GM19324 (cell line): ENCODE measurements at regions not wholly inside any gene's neighbourhood (a gene's known extent, or its start where the extent isn't known, plus 50 kb on each side); places are given as distances from the start of the nearest gene placed in this dataset.
"Not testable (repeated sequence)": the region's sequence is repeated elsewhere in the genome, so short reads cannot be mapped to it uniquely, and the experiment has no call there.

Source experiments
- ATAC-seq: cut with Tn5 transposase; IDR thresholded peaks from one replicate; pipeline ENCODE4 v1.9.1; 2021; ENCODE audit warnings: mild to moderate bottlenecking, moderate library complexity; ENCODE audit not compliant: unreplicated experiment, low FRiP score

DNA sequence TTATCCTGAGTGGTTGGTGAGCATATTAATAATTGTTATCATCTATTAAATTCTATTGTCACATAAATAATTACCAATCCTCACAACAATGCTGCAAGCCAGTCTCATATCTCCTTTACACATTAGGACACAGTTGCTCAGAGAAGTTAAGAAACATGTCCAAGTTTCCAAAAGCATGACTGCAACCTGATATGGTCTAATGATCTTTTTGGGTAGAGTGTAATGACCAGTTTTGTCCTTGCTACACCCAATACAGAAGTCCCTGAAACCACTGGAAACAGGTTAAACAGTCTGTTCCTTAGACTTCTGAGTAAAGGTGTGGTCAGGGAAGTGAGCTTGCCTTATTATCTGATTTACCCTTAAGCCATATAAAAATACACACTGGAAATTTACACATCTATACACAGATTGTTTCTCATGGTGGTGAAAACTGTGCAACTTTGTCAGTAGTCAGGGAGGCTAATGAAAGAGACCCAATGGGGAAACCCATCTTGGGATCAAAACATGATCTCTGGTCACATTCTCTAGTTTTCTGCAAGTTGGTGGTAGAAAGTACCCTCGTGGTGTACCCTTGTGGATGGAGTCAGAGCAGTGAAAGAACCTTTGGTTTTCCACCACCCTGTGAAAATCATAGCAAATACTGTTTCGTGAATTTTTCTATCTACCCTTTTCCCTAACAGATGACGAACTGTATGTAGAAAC lies 146.0 kb upstream of the KLF12 start:
- ATAC-seq = no peak

DNA sequence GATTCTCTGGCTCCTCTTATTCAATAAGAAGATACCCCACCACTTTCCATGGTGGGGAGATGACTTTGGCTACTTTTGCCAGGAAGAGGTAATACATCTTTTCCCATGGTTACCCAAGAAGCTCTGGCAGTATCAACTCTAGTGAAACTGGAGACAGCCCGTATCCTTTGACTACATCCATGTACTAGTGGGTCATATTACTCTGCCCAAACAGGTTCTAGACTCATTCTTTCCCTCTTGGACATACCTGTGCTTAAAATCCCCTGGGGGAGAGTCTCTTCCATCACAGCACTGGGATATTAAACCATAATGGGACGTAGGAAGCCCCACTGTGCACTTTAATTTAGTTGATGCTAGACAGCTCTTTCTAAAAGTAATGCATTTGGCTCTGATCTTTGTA lies 144.7 kb upstream of the KLF12 start:
- no peak for ATAC-seq

DNA sequence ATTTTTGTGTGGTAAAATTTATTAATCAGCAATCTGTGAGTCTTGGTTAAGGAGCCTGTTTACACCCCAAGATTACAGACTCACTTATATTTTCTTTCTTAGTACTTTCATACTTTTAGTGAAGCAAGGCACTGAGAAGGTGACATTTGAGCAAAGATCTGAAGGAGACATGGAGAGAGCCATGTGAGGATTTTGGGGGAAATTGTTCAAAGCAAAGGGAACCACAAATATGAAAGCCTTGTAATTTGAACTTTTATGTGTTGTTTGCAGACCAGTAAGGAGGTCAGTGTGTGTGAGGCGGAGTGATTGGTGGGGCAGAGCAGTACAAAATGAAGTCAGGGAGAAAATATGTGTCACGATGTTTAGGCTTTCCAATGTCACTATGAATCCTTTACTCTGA lies 140.7 kb upstream of the KLF12 start:
- no peak for ATAC-seq

DNA sequence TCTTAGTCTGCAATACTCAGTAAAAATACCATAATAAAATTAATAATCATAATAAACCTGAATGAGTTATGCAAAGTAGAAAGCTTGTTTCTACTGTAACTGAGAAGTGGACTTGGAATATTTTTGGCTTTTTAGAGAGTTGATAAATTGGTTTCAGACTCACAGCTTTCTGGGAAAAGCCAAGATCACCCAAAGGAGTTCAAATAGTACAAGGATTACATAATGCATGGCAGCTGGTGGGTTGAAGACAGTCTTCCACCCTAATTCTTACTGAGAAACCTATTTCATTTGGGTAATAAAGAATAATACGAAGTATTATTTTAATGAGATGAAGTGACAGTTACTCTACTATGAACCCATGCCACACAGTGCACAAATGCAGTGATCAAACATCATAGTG lies 139.4 kb upstream of the KLF12 start:
- ATAC-seq = no peak

DNA sequence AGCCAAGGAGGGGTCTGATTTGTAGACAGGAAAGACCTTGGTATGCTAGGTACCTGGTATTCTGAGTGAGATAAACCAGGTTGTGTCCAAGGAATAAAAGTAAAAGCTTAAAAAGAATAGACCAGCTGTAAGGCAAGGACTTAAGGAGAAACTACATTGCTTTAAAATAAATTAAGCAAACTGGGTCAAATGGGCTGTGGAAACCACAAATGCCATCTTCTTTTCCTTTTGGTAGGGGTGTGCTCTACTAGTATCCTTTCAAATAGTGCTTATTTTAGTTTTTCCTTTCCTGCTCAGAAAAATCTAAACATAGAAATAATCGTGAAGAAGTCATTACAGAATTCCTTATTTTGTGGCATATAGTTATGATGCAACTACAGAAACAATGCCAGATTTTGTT lies 138.6 kb upstream of the KLF12 start:
- no peak for ATAC-seq

DNA sequence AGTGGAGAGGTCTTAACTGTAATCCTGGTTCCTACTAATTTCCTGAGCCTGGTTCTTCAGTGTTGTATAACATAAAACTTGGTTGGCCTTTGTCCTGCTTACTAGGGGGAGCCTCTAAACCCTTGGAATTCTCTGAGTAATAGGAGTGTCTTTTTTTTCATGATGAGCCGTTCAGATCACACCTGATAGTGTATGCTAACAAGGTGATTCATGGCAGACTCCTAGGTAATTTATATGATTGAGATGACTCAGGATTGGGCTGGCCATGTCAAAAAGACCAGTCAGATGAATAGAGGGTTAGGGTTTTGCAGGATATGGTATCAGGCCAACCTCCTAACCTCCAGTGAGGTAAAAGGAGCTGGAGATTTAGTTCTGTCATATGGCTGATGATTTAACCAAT lies 135.8 kb upstream of the KLF12 start:
- ATAC-seq = no peak

DNA sequence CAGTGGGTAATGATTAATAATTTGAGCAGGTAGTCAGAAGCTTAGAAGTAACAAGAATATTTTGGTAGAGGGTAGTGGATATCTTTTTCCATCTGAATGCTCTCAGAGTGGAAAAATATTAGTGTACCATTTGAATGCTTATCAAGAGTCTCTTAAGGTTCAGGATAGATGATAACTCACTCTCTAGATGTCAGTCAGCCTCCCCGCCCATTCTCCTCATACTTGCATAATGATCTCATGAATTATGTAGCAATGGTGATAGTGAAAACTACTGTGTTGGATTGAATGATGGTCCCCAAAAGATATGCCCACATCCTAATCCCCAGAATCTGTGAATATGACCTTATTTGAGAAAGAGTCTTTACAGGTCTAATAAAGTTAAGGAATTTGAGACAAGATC lies 132.7 kb upstream of the KLF12 start:
- ATAC-seq = no peak

DNA sequence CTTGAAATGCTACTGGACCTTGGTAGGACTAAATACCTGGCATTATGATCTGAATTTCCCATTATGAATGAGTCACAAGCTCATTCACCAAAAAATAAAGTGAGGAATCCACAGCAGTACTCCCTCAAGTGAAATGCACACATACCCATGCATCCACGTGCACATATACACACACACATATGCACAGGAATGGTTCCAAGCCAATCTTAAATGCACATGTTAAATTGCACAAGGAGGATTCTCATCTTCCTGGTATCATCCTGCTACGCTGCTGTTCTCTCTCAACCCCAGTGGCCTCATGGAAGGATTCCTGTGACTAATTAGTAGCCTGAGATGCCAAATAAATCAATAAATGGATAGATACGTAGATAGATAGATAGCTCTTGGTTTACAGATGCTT lies 132.1 kb upstream of the KLF12 start:
- no peak for ATAC-seq

DNA sequence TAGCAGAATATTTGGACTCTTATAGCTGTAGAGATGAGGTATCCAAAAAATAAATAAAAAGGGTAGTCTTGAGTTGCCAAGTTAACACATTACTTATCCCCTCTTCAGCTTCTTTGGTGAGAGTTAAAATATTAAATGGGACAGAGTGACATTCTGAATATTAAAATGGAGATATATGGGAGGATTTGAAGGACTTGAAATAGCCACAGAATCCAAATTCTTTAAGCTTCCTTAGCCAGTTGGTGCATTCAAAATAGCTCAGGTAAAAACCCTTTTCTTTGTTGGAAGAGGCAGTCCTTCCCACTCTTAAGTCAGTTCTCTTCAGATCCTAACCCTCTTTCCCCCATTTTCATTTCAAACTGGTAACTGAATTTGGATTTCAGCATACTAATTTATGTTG lies 130.1 kb upstream of the KLF12 start:
- ATAC-seq = no peak

DNA sequence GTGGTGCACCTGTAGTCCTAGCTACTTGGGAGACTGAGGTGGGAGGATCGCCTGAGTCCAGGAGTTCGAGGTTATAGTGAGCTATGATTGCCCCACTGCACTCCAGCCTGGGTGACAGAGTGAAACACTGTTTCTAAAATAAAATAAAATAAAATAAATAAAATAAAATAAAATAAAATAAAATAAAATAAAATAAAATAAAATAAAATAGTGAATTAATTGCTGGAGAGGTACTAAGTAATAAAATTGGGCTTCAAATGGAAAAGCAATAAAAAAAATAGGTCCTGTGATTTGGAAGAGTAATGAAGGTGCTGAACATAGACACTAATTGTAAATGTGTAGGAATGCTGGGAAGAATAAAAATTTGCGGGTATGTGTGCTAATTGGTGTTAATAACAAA lies 126.2 kb upstream of the KLF12 start:
- not testable (repeated sequence) for ATAC-seq

DNA sequence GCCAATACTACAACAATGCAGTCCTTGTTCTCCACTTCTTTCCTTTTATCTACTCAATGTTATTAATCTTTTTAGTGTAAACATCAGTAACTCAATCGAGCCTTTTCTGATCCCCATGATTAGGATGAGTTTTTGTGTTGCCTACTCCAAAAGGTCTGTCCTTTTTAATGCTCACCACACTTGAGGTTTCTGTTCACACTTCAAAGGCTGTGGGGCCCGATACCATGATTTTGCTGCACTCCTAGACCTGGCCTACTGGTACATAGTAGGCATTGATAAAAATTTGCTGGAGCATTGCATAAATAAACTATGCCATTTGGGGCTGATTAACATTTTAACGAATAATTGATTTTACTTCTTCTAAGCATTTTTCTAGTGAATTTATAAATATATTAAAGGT lies 125.4 kb upstream of the KLF12 start:
- ATAC-seq = no peak

DNA sequence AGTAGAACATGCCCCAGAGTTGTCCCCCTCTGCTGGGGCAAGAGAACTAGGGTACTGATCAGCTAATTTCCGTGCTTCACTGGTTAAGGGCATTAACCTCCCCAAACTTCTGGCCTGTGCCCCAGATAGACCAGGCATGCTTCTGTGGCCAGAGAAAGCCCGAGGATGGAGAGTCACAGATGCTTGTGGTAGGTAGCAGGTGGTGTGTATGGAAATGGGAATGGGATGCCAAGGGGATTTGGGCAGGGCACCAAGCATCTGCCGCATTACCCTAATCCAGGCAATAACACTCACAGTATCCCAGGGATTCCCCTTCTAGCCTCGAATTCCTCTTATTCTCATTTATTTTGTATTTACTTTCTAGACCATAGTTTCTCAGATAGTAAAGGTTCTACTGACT lies 124.8 kb upstream of the KLF12 start:
- ATAC-seq = no peak

DNA sequence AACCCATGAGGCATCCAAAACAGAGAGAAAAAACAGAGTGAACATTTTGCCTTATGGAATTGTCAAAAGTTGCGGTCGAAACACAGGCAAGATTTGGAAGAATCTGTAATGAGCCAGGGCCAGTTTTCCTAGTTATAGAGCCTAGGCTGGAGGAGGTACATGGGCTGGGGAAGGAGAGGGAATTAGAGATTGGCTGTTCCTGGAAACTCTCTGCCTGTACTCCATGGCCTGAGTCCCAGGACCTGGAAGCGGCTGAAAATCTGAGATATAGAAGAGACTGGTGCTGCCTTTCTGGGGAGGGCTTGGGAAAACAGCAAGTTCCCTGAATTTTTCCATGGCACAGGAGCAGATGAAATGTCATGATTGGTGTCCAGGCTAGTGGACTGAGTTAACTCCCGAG lies 122.8 kb upstream of the KLF12 start:
- no peak for ATAC-seq

DNA sequence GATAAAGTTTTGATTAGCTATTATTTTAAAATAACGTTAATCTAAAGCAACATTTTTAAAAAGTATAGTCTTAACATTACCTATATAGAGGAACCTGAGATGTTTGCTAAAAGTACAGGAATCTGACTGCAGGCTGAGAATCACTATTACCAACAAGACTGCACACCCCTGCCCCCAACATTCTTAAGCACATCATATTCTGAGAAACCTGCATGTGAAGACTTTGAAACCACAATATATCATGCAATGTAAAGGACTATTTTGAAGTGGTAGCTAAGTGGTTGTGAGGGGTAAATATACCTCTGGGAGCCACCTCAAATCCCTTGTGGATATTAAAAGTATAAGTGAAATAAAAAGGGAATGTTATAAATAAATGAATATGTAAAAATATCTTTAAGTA lies 119.0 kb upstream of the KLF12 start:
- ATAC-seq = no peak

DNA sequence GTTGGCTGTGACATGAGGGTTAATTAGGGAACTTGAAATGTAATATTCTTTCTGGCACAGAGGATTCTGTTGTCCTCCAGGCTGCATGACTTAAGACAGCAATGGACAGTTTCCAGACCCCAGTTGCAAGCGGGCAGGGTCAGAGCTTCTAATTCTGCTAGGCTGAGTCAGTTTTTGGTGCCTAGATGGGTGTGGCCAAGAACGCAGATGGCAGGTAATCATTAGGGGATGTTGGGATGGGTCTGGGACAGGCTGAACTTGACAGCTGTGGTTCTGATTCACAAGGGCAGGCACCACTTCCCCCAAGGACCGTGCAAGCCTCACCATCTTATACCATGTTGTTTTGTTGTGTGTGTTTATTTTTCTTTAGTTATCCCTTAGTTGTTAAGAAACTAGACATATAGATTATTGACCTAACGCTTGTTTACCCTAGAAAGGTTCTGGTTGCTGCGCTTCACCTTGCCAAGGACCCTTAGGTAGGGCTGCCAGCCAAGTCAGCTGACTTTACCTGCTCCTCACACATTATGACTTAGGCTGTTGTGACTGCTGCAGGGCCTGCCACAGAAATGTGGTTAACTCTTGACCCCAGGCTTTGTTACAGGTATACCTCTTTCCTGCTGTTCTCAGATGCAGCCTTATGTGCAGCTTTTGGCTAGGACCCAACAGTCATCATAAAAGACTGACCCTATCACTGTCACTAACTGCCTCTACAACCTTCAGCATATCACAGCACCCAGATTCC lies 117.7 kb upstream of the KLF12 start:
- no peak for ATAC-seq

DNA sequence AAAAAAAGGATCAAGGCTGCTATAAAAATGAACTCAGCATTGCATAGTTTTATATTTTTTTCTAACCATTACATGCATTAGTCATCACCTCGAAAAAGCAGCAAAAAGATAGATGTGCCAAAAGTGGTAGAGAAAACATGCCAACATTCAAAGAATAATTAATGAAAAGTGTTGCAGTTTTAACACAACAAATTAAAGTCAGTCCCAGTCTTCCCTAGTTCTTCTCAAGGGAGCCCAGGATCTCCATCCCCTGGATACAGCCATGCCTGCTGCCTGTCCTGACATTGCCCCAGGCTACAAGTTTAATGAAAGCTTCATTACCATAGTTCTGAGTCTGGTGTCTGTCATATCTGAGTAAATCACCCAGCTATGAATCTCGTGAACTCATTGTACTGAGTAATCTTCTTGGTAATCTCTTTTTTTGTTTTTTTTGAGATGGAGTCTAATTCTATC lies 116.6 kb upstream of the KLF12 start:
- ATAC-seq = no peak

DNA sequence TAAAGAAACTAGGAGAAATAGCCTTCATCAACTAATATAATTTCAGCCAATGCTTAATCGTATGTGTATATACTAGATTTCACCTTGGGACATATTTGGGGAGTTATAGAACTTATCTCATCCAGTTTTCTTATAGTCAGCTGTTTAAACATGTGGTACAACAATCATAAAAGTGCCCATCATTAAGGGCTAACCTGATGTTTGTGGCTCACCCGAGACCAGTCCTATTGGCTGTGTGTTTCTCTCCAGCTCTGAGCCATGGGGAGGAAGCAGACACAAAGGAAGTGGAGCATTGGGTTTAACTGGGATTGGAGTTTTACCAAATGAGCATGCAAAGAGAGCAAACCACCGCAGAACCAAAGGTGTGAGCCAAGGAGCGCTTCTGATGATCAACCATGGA lies 114.3 kb upstream of the KLF12 start:
- no peak for ATAC-seq

DNA sequence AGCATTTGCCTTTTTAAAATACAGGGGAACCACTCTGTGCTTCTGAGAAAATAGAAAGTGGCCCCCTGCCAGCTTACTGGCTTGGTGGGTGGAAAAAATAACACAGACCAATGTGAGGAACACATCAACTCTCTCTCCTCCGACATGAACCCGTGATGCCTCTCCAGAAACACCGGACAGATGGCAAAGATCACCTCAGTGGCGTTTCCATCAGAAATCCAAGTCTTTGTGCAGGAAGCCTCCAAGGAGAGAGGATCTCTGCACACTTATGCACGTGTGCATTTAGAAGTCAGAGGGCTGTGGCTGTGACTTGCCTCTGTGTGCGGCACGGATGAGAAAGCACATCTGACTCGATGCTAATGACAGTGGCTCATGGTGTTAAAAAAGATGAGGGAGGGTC lies 112.3 kb upstream of the KLF12 start:
- no peak for ATAC-seq

DNA sequence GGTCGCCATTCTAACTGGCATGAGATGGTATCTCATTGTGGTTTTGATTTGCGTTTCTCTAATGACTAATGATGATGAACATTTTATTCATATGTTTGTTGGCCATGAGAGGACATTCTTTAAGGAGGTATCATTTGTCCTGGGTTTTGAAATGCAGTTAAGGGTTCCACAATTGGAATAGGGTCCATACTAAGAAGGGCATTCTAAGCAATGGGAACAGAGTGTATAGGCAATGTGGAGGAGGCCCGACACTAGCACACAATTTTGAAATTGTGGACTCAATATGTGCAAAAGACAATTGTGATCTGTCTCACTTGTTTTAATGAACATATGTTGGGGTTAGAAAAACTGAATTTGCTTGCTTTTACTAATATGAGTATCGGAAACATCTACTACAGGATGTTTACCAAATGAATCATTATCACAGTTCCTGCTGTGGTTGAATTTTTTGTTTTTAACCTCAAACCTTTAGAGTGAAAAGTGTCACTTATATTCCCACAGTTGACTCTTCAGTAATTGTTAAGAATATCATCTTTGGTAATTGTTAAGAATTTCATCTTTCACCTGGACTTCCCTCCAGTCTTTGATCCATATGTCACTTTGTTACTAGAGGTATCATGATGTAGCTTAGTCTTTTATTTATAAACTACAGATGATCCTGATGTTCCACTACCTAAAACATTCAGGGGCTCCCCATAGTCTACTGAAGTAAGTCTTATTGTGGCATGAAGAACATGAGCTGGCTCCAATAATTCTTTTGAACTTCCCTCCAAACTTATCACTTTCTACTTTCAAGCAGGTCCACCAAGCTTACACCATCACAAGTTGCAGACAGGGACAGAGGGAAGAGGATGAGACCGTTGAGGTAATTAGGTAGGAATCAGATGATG lies 109.7 kb upstream of the KLF12 start:
- no peak for ATAC-seq

DNA sequence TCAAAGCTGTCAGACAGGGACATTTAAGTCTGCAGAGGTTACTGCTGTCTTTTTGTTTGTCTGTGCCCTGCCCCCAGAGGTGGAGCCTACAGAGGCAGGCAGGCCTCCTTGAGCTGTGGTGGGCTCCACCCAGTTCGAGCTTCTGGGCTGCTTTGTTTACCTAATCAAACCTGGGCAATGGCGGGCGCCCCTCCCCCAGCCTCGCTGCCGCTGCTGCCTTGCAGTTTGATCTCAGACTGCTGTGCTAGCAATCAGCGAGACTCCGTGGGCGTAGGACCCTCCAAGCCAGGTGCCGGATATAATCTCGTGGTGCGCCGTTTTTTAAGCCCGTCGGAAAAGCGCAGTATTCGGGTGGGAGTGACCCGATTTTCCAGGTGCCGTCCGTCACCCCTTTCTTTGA lies 107.1 kb upstream of the KLF12 start:
- not testable (repeated sequence) for ATAC-seq

DNA sequence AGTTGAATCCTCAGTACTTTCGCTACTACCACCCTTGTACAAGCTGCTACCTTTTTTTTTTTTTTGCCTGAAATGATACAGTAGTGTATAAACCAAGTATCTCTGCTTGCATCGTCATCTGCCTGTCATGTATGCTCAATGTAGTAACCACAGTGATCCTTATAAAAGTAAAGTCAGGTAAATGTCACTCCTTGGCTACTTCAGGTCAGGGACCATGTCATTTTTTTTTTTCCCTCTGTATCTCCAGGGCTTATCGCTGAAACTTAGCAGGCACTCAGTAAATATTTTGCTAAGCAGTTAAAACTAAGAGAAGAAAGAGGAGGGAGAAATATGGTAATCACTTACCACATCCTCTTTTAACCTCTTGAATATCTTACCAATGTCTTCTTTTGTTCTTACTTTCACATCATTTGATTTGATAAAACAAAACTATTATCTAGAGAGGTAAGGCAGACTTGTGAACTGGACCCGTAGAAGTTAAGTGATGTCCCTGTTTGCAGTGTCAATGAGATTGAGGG lies 96.8 kb upstream of the KLF12 start:
- no peak for ATAC-seq
